ENCODE measurements at regions not wholly inside any gene's neighbourhood (a gene's known extent, or its start where the extent isn't known, plus 50 kb on each side); places are given as distances from the start of the nearest gene placed in this dataset.

- Histone ChIP-seq H4K20me1 (ENCODE audit: insufficient read depth, low read length) (no peaks in the 10 kb centered on the region), H3K27me3 (ENCODE audit: low read depth, low read length) (no peaks in the 10 kb centered on the region), H3K4me1 (ENCODE audit: low read length) (peaks cover 30% of the 10 kb centered on the region), H3K9me3 (ENCODE audit: insufficient read depth, low read length) (no peaks in the 10 kb centered on the region), H3K36me3 (replicated peaks; ENCODE audit: low read depth, low read length) (no peaks in the 10 kb centered on the region), H3K27ac (ENCODE audit: low read length) (no peak overlapping the region), H3K9ac (ENCODE audit: low read length) (no peak overlapping the region), H3K4me2 (ENCODE audit: low read length) (peak overlapping the region; percentile 20; the same call in 1 of the 2 replicates), H3K4me3 (ENCODE audit: low read length) (no peak overlapping the region), H2AFZ (ENCODE audit: low read depth, low read length) (peak overlapping the region; percentile 46), H3K79me2 (ENCODE audit: low read length) (no peaks in the 10 kb centered on the region)
- no peak for TF ChIP-seq CTCF (IDR thresholded peaks at IDR 0.05; ENCODE audit: low read depth, low read length)
- TF ChIP-seq EZH2phosphoT487 (IDR thresholded peaks at IDR 0.05; ENCODE audit: low read depth): no peak
Observed at GRCh38 chr6:94065707-94066337, 646.5 kb upstream of the EPHA7 start.

- H3K4me1 ChIP-seq (ENCODE audit: low read length): no peaks in the 10 kb centered on the region
- H3K4me2 ChIP-seq (ENCODE audit: low read length): no peak overlapping the region
Observed at GRCh38 chr6:94052749-94053148, 633.4 kb upstream of the EPHA7 start.

DNA sequence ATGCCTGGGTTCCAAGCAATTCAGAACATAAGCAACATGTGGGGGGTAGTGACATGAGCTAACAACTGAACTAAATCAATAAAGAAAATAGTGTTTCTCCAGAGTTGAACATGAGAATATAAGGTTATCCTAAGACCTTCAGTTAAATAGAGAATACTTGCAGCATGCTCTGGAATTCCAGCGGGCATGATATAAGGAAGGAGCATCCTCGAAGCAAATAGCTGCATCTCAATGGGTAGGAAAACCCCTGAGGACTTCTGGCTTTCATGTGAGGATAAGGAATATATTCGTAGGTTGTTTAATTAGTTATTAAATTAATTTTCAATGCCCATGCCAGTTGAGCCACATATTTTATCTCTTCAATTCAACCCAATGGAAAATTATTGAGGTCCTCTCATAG is 631.2 kb upstream of the EPHA7 start:
- no peak overlapping the region for H3K9ac ChIP-seq (ENCODE audit: low read length)

More at GRCh38 chr6:94052749-94053148, 633.4 kb upstream of the EPHA7 start:
- H3K36me3 ChIP-seq (replicated peaks; ENCODE audit: low read depth, low read length): no peaks in the 10 kb centered on the region
- H3K27ac ChIP-seq (ENCODE audit: low read length): no peak overlapping the region
- H3K4me3 ChIP-seq (ENCODE audit: low read length): no peak overlapping the region
- no peaks in the 10 kb centered on the region for H3K9me3 ChIP-seq (ENCODE audit: insufficient read depth, low read length)
- H3K9ac ChIP-seq (ENCODE audit: low read length): no peak overlapping the region
- H3K27me3 ChIP-seq (ENCODE audit: low read depth, low read length): no peaks in the 10 kb centered on the region
- H3K79me2 ChIP-seq (ENCODE audit: low read length): no peaks in the 10 kb centered on the region
- no peaks in the 10 kb centered on the region for H4K20me1 ChIP-seq (ENCODE audit: insufficient read depth, low read length)
- peak; percentile 47 for TF ChIP-seq CTCF (IDR thresholded peaks at IDR 0.05; ENCODE audit: low read depth, low read length)
- TF ChIP-seq EZH2phosphoT487 (IDR thresholded peaks at IDR 0.05; ENCODE audit: low read depth): no peak
- H2AFZ ChIP-seq (ENCODE audit: low read depth, low read length): no peak overlapping the region

GRCh38 chr6:94049001-94049400 is 629.6 kb upstream of the EPHA7 start:
- H3K27me3 ChIP-seq (ENCODE audit: low read depth, low read length): no peaks in the 10 kb centered on the region
- H3K4me2 ChIP-seq (ENCODE audit: low read length): no peak overlapping the region
- TF ChIP-seq EZH2phosphoT487 (IDR thresholded peaks at IDR 0.05; ENCODE audit: low read depth): no peak
- no peak for TF ChIP-seq CTCF (IDR thresholded peaks at IDR 0.05; ENCODE audit: low read depth, low read length)
- H4K20me1 ChIP-seq (ENCODE audit: insufficient read depth, low read length): no peaks in the 10 kb centered on the region
- H3K36me3 ChIP-seq (replicated peaks; ENCODE audit: low read depth, low read length): no peaks in the 10 kb centered on the region
- H3K79me2 ChIP-seq (ENCODE audit: low read length): no peaks in the 10 kb centered on the region
- H2AFZ ChIP-seq (ENCODE audit: low read depth, low read length): no peak overlapping the region
- H3K9me3 ChIP-seq (ENCODE audit: insufficient read depth, low read length): no peaks in the 10 kb centered on the region
- H3K27ac ChIP-seq (ENCODE audit: low read length): no peak overlapping the region
- no peak overlapping the region for H3K9ac ChIP-seq (ENCODE audit: low read length)
- no peak overlapping the region for H3K4me3 ChIP-seq (ENCODE audit: low read length)
- no peaks in the 10 kb centered on the region for H3K4me1 ChIP-seq (ENCODE audit: low read length)

More for the DNA sequence above, 631.2 kb upstream of the EPHA7 start:
- H4K20me1 ChIP-seq (ENCODE audit: insufficient read depth, low read length): no peaks in the 10 kb centered on the region
- no peak overlapping the region for H3K27ac ChIP-seq (ENCODE audit: low read length)
- H2AFZ ChIP-seq (ENCODE audit: low read depth, low read length): no peak overlapping the region
- no peaks in the 10 kb centered on the region for H3K79me2 ChIP-seq (ENCODE audit: low read length)
- no peak overlapping the region for H3K4me2 ChIP-seq (ENCODE audit: low read length)
- no peak overlapping the region for H3K4me3 ChIP-seq (ENCODE audit: low read length)
- TF ChIP-seq EZH2phosphoT487 (IDR thresholded peaks at IDR 0.05; ENCODE audit: low read depth): no peak
- no peaks in the 10 kb centered on the region for H3K9me3 ChIP-seq (ENCODE audit: insufficient read depth, low read length)
- H3K4me1 ChIP-seq (ENCODE audit: low read length): no peaks in the 10 kb centered on the region
- H3K27me3 ChIP-seq (ENCODE audit: low read depth, low read length): no peaks in the 10 kb centered on the region
- no peaks in the 10 kb centered on the region for H3K36me3 ChIP-seq (replicated peaks; ENCODE audit: low read depth, low read length)

Measured in OCI-LY3 (cell line).